Tibial nerve (tissue), 3 donors: ENCODE measurements at regions not wholly inside any gene's neighbourhood (a gene's known extent, or its start where the extent isn't known, plus 50 kb on each side); places are given as distances from the start of the nearest gene placed in this dataset.

Source experiments
- CTCF ChIP-seq, 5 experiments: fragments of 200-600 bp in 3 of 5; fragments of 450-650 bp in 2 of 5; sonication (generic) in 3 of 5; IDR thresholded peaks; one replicate each; pipeline ENCODE4 v1.5.1; 2016 to 2019; ENCODE audit warnings: antibody characterized with exemption in 5 of 5, mild to moderate bottlenecking in 3 of 5, moderate library complexity in 2 of 5
- POLR2A ChIP-seq, 2 donors: fragments of 450-650 bp; IDR thresholded peaks; one replicate each; pipeline ENCODE4 v1.6.1; 2017; ENCODE audit warnings: antibody characterized with exemption in 2 of 2, mild to moderate bottlenecking in 2 of 2, moderate library complexity in 2 of 2

GRCh38 chr15:98231696-98232440 lies 271.4 kb downstream of the ARRDC4 start:
- TF ChIP-seq CTCF (IDR thresholded peaks at IDR 0.05) (no peak), POLR2A (IDR thresholded peaks at IDR 0.05) (no peak)
